Hematopoietic multipotent progenitor cell treated with erythropoietin and hydrocortisone succinate and interleukin-3 and kit ligand, for 8 days (in vitro differentiated cells): ENCODE measurements at regions not wholly inside any gene's neighbourhood (a gene's known extent, or its start where the extent isn't known, plus 50 kb on each side); places are given as distances from the start of the nearest gene placed in this dataset.

Experiments used
- DNase-seq: peaks from one replicate; pipeline ENCODE4 v3.0.0-alpha.2; 2015

GRCh38 chr1:209455661-209456358 lies 127.7 kb upstream of the CAMK1G start:
- DNase-seq, result no peak

- DNase-seq, result no peak
Observed at GRCh38 chr1:209456878-209457277, 126.6 kb upstream of the CAMK1G start.

GRCh38 chr1:209457401-209458125 lies 126.0 kb upstream of the CAMK1G start:
- no peak for DNase-seq

GRCh38 chr1:209458921-209459320 lies 124.6 kb upstream of the CAMK1G start:
- DNase-seq, result no peak

- no peak for DNase-seq
Observed at GRCh38 chr1:209461168-209461567, 122.3 kb upstream of the CAMK1G start.

- no peak for DNase-seq
Observed at GRCh38 chr1:209462433-209462832, 121.1 kb upstream of the CAMK1G start.

GRCh38 chr1:209463441-209463840 lies 120.1 kb upstream of the CAMK1G start:
- DNase-seq, result no peak

GRCh38 chr1:209473025-209473424 lies 110.5 kb upstream of the CAMK1G start:
- no peak for DNase-seq

- DNase-seq, result no peak
Observed at GRCh38 chr1:209480345-209480744, 103.2 kb upstream of the CAMK1G start.

- no peak for DNase-seq
Observed at GRCh38 chr1:209483691-209484090, 99.8 kb upstream of the CAMK1G start.

- DNase-seq, result no peak
Observed at GRCh38 chr1:209484429-209484828, 99.1 kb upstream of the CAMK1G start.

- DNase-seq, result no peak
Observed at GRCh38 chr1:209485167-209485566, 98.3 kb upstream of the CAMK1G start.

- DNase-seq, result no peak
Observed at GRCh38 chr1:209485751-209486150, 97.8 kb upstream of the CAMK1G start.

GRCh38 chr1:209486861-209487593 lies 96.5 kb upstream of the CAMK1G start:
- no peak for DNase-seq

GRCh38 chr1:209490013-209490412 lies 93.5 kb upstream of the CAMK1G start:
- no peak for DNase-seq

- DNase-seq, result no peak
Observed at GRCh38 chr1:209491031-209491430, 92.5 kb upstream of the CAMK1G start.

GRCh38 chr1:209491496-209491895 lies 92.0 kb upstream of the CAMK1G start:
- no peak for DNase-seq

- DNase-seq, result no peak
Observed at GRCh38 chr1:209491897-209492296, 91.6 kb upstream of the CAMK1G start.

GRCh38 chr1:209493559-209493958 lies 90.0 kb upstream of the CAMK1G start:
- no peak for DNase-seq

- DNase-seq, result no peak
Observed at GRCh38 chr1:209497729-209498128, 85.8 kb upstream of the CAMK1G start.

- no peak for DNase-seq
Observed at GRCh38 chr1:209500993-209501392, 82.5 kb upstream of the CAMK1G start.

- DNase-seq, result no peak
Observed at GRCh38 chr1:209503196-209503595, 80.3 kb upstream of the CAMK1G start.

- no peak for DNase-seq
Observed at GRCh38 chr1:209504571-209504970, 78.9 kb upstream of the CAMK1G start.

- DNase-seq, result no peak
Observed at GRCh38 chr1:209505044-209505443, 78.5 kb upstream of the CAMK1G start.
